Activated CD4-positive, CD25-positive, alpha-beta regulatory T cell (primary cell): ENCODE measurements at regions not wholly inside any gene's neighbourhood (a gene's known extent, or its start where the extent isn't known, plus 50 kb on each side); places are given as distances from the start of the nearest gene placed in this dataset.

Source experiments
- DNase-seq, 4 experiments: peaks; one replicate each; lab custom pipeline; 2025; lab: John Stamatoyannopoulos, UW

- no peak for DNase-seq
Measured at GRCh38 chr9:106657926-106658325, 205.0 kb upstream of the ZNF462 start.

GRCh38 chr9:106668534-106668933 lies 194.4 kb upstream of the ZNF462 start:
- no peak for DNase-seq

- no peak for DNase-seq
Measured at GRCh38 chr9:106669835-106670234, 193.1 kb upstream of the ZNF462 start.

DNA sequence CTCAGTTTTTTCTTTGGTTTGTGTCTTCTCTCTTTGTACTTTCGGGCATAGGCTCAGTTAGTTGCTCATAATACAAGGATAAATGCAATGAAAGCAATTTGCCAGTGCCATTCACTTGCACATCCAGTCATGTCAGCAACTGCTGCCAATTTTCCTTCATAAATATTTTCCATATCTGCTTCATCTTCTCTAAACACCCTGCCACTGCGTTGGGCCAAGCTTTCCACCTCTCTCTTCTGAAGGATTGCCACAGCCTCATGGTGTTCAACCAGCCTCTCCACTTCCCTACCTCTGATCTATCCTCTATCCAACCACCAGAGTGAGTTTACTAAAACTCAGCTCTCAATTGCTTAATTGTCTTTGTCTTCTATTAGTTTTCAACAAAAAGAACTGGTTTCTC lies 192.5 kb upstream of the ZNF462 start:
- DNase-seq: no peak

DNA sequence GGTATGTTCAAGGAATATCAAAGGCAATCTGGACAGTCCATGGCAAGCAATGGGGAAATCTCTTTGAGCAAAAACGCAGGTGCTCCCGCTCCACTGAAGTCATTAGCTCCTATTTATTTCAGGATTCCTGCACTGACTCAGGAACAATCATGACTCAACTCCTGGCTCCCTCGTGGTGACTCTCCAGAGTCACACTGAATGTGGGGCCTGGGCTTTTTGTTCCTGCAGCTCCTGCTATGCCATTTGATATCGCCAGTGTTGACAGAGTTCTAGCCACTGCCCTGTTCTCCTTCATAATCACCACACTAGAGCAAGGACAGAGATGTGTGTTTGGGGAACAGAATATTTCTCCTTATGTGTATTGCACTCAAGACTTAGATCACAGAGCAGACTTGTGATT lies 187.2 kb upstream of the ZNF462 start:
- no peak for DNase-seq

GRCh38 chr9:106677374-106677773 lies 185.6 kb upstream of the ZNF462 start:
- no peak for DNase-seq

DNA sequence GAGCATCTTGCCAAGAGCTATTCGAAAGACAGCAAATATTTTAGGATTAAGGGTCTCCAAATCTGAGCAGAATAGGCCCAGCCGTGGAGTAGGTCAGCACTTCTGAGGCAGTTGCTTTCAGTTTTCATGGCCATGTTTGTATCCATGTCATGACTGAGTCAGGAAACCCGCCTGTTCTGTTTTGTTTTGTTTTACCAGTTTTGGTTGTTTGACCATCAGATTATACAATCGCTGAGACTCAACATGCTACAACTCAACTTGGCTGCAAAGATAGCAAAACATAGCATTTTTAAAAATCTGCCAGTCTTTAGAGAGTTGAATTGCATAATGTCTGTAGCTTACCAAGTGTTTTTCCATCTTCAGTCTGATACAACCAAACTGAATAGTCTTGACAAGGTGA lies 185.1 kb upstream of the ZNF462 start:
- no peak for DNase-seq

- no peak for DNase-seq
Measured at GRCh38 chr9:106678273-106678672, 184.7 kb upstream of the ZNF462 start.

DNA sequence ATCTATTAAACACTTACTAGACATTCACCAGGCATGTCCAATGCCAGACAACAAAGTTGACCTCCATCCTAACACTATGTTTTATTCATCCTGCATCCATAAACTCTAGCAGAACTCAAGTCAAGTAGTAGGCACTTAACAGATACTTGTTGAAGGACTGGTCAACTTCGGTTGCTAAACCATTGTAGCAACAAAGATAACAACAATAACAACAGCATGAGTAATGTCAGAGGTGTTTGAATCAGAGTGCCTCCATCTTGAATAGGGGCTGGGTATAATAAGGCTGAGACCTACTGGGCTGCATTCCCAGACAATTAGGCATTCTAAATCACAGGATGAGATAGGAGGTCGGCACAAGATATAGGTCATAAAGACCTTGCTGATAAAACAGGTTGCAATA lies 180.5 kb upstream of the ZNF462 start:
- no peak for DNase-seq

GRCh38 chr9:106683454-106683853 lies 179.5 kb upstream of the ZNF462 start:
- DNase-seq: no peak

DNA sequence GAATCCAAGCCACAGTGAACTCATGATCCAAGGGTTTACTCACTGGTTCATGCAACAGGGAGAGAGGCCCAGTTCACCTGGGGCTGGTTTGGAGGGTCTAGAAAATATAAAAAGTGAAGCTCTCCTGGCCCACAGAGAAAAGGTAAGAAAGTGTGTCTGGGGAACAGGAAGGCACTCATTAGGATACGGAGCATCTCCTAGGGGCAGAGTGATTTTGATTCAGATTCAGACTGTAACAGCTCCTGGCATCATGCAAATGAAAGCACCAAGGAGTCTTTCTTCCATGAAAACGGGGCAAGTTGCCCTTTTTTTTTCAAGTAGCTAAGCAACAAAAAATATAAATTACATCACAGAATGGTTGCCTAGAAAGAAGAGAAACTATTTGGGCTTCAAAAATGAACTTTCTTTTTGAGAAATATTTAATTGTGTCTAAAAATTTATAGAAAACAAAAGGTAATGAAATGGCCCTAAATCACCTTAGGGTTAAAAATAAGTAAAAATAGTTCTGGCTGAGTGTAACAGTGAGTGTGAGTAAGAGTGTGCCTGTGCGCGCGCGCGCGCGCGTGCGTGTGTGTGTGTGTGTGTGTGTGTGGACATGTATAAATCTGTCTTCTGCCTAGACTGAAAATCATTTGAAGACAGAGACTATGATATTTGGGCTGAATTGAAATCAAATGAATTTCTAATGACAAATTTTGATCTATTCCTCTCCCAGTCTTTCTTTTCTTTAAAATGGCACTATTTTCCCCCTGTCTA lies 177.8 kb upstream of the ZNF462 start:
- DNase-seq: no peak

GRCh38 chr9:106689089-106689488 lies 173.9 kb upstream of the ZNF462 start:
- no peak for DNase-seq

GRCh38 chr9:106691627-106692026 lies 171.3 kb upstream of the ZNF462 start:
- DNase-seq: no peak

DNA sequence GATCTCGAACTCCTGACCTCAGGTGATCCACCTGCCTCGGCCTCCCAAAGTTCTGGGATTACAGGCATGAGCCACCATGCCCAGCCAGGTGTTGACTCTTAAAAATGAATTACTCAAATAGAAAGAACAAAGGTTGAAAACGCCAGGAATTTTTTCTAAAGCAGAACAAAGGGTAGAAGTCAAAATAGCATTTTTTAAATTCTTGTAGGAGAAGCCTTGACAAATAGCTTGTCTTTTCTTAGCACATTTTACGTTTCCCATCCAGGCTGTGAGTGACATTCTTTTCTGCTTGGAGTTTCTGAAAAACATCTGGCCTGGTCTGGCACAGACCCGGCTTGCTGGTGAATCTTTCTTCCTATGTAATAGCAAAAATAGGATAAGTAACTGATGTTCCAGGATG lies 169.4 kb upstream of the ZNF462 start:
- DNase-seq: no peak

- no peak for DNase-seq
Measured at GRCh38 chr9:106696804-106697203, 166.2 kb upstream of the ZNF462 start.

DNA sequence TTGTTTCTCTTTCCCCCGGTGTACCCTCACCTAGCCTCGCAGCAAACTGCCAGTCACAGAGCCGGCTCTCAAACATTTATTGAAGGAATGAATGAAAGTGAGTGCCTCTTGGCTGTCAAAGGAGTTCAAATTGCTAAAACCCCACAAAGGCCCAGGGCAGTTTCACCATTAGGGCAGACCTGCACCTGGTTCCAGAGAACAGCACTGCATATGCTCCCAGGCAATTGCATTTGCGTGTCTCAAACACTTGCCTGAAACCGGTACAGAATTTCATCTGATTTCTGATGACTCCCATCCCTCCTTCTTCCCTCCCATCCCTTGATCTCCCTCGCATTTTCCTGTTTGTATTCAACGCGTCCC lies 165.6 kb upstream of the ZNF462 start:
- DNase-seq: no peak

GRCh38 chr9:106697750-106698502 lies 165.0 kb upstream of the ZNF462 start:
- no peak for DNase-seq

DNA sequence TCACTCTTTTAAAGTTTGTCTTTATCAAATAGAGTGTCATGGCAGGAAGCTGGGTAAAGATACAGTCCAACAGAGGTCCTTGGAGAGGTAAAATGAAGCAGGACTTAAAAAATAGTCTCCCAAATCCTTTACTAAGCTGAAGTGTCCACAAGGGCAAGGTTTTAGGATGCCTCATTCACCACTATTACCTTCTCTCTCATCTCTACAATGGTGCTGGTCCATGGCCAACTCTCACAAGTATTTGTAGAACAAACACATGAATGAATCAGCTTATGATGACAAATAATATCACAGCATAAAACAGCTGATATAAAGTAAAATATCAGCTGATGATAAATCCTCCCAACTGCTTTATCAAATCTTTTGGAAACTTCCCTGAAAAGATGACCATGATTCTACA lies 162.3 kb upstream of the ZNF462 start:
- no peak for DNase-seq

DNA sequence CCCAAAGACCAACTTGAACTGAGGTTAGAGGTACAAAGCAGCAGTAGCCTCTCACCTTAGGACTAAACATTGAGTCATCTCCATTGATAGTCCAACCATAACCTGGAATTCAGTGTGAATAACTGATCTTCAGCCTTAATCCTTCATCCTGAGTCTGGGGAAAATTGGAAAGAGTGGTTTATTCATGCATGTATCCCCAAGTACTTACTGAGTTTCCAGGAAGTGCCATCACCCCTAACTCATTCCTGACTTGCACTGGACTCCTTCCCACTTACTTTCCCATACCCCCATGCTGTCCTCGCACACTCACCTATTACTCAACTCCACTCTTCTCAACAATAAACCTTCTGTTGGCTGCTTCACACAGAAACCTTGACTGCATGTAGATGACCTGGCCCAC lies 161.4 kb upstream of the ZNF462 start:
- DNase-seq: no peak

DNA sequence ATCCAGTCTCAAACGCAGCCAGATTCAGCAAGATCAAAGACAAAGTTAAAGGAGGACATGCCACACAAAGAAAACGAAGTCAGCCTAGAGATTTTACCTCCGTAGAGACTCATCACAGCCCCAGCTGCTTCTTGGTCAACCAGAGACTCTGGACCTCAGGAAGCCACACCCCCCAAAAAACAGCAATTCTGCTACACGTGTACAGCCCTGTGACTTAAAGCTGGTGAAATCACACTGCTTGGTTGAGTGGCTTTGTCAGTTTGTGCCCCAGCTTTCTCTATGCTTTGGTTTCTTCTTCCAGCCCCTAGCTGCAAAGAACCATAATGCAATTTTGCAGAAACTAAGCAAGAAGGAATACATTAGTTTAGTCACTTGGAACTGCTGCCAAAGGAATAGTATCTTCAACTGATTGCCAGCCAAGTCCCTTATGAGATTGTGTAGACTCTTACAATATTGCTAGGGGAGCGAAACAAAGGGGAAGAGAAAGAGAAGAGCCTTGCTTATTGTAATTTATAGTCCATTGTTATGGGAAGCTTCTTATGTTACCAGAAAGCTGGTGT lies 158.8 kb upstream of the ZNF462 start:
- no peak for DNase-seq

DNA sequence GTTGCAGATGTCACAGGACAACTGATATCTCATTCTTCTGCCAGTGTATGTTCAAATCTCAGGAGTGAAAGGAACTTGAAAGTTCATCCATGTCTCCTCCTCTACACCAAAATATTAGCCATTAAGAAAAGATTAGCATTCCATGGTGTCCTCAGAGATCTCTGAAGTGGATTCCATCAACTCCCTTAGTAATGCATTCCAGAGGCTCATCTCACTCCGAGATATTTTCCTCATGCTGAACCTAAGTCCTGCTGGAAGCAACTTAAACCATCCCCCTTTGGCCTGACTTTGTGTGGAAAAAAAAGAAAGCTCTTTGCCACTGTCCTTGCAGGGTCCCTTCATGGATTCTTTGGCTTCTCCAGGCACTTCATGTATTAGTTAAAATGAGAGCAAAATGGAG lies 155.7 kb upstream of the ZNF462 start:
- DNase-seq: no peak

DNA sequence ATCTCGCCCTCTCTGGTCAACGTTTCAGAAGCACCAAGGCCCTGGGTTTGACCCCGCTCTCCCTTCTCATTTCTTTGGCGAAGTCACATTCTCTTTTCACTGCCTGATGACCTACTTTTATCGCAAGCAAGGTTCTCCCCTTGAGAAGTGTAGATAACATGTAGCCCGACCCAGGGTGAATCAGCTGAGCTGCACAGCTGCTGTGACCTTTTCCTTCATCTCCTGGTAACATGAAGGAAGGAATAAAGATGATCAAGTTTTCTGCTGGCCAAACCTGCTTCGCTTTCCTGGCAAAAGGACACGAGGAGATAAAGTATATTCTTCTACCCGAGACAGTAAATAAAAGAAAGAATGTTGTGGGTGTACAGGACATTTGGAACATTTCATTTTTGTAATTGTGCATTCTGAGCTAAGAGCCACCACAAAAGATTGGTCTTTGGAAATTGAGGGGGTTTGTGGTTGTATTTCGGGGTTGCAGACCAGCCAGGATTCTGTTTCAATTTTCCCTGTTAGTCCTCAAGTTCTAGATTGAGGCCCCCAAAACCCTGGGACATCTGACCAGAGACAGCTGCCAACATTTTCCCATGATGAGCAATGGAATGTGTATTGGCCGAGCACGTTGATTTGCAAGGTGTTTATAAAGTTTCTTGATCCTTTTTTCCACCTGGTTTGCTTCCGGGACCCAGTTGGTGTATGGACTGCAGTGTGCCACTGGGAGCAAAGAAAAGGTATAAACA lies 155.1 kb upstream of the ZNF462 start:
- no peak for DNase-seq
